Sigmoid colon (tissue), 6 donors: ENCODE measurements at regions not wholly inside any gene's neighbourhood (a gene's known extent, or its start where the extent isn't known, plus 50 kb on each side); places are given as distances from the start of the nearest gene placed in this dataset.

Experiments used
- DNase-seq: peaks from one replicate; pipeline ENCODE4 v3.0.0-alpha.2; 2019
- H3K27ac ChIP-seq, 4 donors: fragments of 200-600 bp; sonication (generic); one replicate each; pipeline ENCODE4 v1.5.1; 2016 to 2019; ENCODE audit warnings: mild to moderate bottlenecking in 1 of 4
- H3K27me3 ChIP-seq, 3 donors: fragments of 200-600 bp; sonication (generic); one replicate each; pipeline ENCODE4 v1.5.1; 2019; ENCODE audit warnings: mild to moderate bottlenecking in 1 of 3
- H3K36me3 ChIP-seq, 4 donors: fragments of 200-600 bp; sonication (generic); one replicate each; pipeline ENCODE4 v1.5.1; 2016 to 2019
- H3K4me1 ChIP-seq, 4 donors: fragments of 200-600 bp; sonication (generic); one replicate each; pipeline ENCODE4 v1.5.1; 2017 to 2019
- H3K4me3 ChIP-seq, 4 donors: fragments of 200-600 bp; sonication (generic); one replicate each; pipeline ENCODE4 v1.5.1; 2017 to 2019; ENCODE audit warnings: mild to moderate bottlenecking in 2 of 4, moderate library complexity in 1 of 4
- H3K9me3 ChIP-seq, 4 donors: fragments of 200-600 bp in 3 of 4; sonication (generic) in 3 of 4; one replicate each; pipeline versions ENCODE4 v1.5.1 to v1.6.1; 2013 to 2019
- EP300 ChIP-seq, 4 donors: sonication (generic); formaldehyde crosslinking; IDR thresholded peaks; one replicate each; pipeline ENCODE4 v1.6.1; 2017; ENCODE audit warnings: antibody characterized with exemption in 4 of 4
- POLR2A ChIP-seq, 2 donors: fragments of 450-650 bp; IDR thresholded peaks; one replicate each; pipeline ENCODE4 v1.6.1; 2016; ENCODE audit warnings: antibody characterized with exemption in 2 of 2, mild to moderate bottlenecking in 2 of 2, moderate library complexity in 2 of 2
- POLR2AphosphoS5 ChIP-seq, 4 donors: sonication (generic); formaldehyde crosslinking; IDR thresholded peaks; one replicate each; pipeline ENCODE4 v1.6.1; 2017; ENCODE audit warnings: antibody characterized with exemption in 4 of 4
- WGBS, 2 donors: extraction: QIAGEN DNeasy Blood & Tissue Kit; methylation state at CpG; one replicate each; pipeline ENCODE4 v1.1.7; 2013; 5-methylcytosine and 5-hydroxymethylcytosine counted together
- intact Hi-C: fragments of 100-400 bp; cut with DNase I; formaldehyde crosslinking; loops from one replicate; pipeline ENCODE4 v1.15.1; 2023
- TF ChIP-seq, protein P1 (sequence below), 4 experiments: fragments of 450-650 bp in 3 of 4; fragments of 200-600 bp in 1 of 4; IDR thresholded peaks; one replicate each; pipeline ENCODE4 v1.5.1; 2016 to 2019; ENCODE audit warnings: antibody characterized with exemption in 4 of 4, mild to moderate bottlenecking in 3 of 4, moderate library complexity in 2 of 4
- donor health status: healthy with polysubstance abuse.
- donor health status: healthy.

DNA sequence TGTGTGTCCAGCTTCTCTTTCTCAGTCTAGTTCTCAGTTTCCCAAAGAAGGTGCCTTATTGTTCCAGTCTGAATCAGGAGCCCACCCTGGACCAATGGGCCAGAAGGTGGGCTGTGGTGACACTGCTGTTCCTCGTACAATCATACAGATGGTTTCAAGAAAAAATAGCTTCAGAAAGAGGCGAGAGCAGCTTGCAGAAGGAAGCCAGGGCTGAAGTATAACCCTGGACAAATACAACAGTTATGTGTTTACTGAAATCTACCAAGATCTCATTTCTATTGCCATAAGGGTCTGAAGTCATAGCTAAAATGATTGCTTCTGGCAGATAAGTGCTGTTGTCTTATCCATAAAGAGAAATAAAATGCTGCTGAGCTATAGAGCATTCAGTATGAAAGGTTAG is 75.4 kb downstream of the PFDN4 start:
- no peaks in the 10 kb centered on the region for H3K4me1 ChIP-seq
- TF ChIP-seq, protein P1, sequence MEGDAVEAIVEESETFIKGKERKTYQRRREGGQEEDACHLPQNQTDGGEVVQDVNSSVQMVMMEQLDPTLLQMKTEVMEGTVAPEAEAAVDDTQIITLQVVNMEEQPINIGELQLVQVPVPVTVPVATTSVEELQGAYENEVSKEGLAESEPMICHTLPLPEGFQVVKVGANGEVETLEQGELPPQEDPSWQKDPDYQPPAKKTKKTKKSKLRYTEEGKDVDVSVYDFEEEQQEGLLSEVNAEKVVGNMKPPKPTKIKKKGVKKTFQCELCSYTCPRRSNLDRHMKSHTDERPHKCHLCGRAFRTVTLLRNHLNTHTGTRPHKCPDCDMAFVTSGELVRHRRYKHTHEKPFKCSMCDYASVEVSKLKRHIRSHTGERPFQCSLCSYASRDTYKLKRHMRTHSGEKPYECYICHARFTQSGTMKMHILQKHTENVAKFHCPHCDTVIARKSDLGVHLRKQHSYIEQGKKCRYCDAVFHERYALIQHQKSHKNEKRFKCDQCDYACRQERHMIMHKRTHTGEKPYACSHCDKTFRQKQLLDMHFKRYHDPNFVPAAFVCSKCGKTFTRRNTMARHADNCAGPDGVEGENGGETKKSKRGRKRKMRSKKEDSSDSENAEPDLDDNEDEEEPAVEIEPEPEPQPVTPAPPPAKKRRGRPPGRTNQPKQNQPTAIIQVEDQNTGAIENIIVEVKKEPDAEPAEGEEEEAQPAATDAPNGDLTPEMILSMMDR (IDR thresholded peaks at IDR 0.05): no peak
- TF ChIP-seq POLR2A (IDR thresholded peaks at IDR 0.05): no peak
- no peak for TF ChIP-seq POLR2AphosphoS5 (IDR thresholded peaks at IDR 0.05)
- TF ChIP-seq EP300 (IDR thresholded peaks at IDR 0.05): no peak
- WGBS, 2 donors: 75 to 86% methylated on average over 2 of the region's 2 CpGs
- no peaks in the 10 kb centered on the region for H3K36me3 ChIP-seq
- H3K27me3 ChIP-seq: no peaks in the 10 kb centered on the region
- H3K4me3 ChIP-seq: no peak overlapping the region
- no peak overlapping the region for H3K27ac ChIP-seq
- no peak for DNase-seq
- intact Hi-C loops: no loop called here
- H3K9me3 ChIP-seq: no peaks in the 10 kb centered on the region

DNA sequence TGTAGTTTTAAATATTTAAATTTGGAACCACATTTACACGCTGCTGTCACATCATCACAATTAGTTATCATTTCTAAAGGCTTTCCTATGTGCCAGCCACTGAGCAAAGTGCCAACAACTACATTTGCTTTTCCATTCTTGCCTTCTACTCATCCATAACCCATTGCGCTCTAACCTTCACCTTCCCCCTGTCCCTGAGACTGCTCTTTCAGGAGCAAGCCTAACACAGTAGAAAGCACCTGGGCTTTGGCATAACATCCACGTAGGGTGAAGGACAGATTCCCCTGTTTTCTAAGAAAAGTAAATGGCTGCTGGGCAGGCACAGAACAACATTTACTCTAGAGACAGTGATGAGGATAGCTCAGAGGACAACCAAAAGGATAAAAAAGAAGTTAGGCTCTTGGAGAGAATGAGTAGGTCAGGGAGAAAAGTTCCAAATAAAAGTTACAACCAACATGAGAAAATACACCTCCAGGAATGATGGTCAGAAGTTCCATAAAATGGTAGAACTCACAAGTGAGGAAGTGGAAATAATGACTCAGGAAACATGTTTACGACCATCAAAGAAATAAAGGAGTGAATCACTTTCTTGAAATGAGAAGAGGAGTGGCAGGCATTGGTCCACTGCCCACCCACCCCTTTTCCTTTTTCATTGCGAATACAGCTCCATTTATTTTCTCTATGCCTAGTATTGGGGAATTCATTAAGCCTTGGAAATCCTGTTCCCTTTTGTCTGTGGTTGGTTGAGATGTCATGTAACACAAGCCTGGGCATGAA is 77.2 kb downstream of the PFDN4 start:
- Histone ChIP-seq H3K4me1 (no peaks in the 10 kb centered on the region), H3K36me3 (no peaks in the 10 kb centered on the region), H3K27me3 (no peaks in the 10 kb centered on the region), H3K4me3 (no peak overlapping the region), H3K27ac (no peak overlapping the region), H3K9me3 (no peaks in the 10 kb centered on the region)
- 64 to 71% methylated on average over 5 of the region's 5 CpGs for WGBS, 2 donors
- DNase-seq: no peak
- intact Hi-C loops: no loop called here
- TF ChIP-seq, protein P1 (IDR thresholded peaks at IDR 0.05): no peak
- TF ChIP-seq POLR2AphosphoS5 (IDR thresholded peaks at IDR 0.05) (no peak), POLR2A (IDR thresholded peaks at IDR 0.05) (no peak), EP300 (IDR thresholded peaks at IDR 0.05) (no peak)

DNA sequence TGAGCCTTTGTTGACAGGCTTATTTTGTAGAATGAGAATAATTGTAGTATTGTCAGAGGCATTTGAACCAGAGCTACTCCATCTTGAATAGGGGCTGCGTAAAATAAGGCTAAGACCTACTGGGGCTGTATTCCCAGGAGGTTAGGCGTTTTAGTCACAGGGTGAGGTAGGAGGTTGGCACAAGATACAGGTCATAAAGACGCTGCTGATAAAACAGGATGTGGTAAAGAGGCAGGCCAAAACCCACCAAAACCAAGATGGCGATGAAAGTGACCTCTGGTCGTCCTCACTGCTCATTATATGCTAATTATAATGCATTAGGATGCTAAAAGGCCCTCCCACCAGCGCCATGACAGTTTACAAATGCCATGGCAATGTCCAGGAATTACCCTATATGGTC is 82.7 kb downstream of the PFDN4 start:
- TF ChIP-seq, protein P1 (IDR thresholded peaks at IDR 0.05): no peak
- no peak for TF ChIP-seq EP300 (IDR thresholded peaks at IDR 0.05)
- TF ChIP-seq POLR2AphosphoS5 (IDR thresholded peaks at IDR 0.05): no peak
- TF ChIP-seq POLR2A (IDR thresholded peaks at IDR 0.05): no peak
- intact Hi-C loops: no loop called here
- Histone ChIP-seq H3K27ac (no peak overlapping the region), H3K9me3 (no peaks in the 10 kb centered on the region), H3K27me3 (no peaks in the 10 kb centered on the region), H3K4me1 (peaks cover 0 to 14% (median 9%) of the 10 kb centered on the region in 4 donors), H3K4me3 (no peak overlapping the region), H3K36me3 (no peaks in the 10 kb centered on the region)
- DNase-seq: no peak
- WGBS, 2 donors: 63 to 79% methylated on average over 6 of the region's 6 CpGs

DNA sequence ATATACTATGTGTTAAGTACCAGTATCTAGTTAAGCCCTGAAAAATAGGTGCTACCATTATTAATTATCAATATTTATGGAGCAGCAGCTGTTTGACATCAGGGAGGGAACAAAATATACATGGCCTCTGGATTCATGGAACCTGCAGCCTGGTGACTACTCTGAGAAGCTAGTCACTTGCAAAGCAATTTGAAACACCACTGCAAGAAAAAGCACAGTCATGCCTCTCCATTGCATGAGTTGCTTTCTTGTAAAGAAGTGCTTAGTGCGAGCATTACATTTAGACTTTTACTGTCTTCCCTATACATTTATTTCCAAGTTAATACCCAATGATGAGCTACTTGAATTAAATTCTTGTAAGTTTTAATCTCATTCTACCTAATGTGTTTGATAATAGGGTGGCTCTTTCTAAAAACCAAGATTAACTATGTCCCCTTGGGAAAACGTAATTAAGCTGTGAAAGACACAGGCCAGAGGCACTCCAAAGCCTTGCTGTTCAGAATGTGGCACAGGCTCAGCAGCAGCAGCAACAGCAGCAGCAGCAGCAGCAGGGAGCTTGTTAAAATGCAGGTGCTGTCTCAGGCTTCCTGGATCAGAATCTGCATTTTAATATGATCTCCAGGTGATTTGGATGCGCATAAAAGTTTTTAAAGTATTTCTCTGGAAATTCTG is 83.6 kb downstream of the PFDN4 start:
- intact Hi-C loops: no loop called here
- Histone ChIP-seq H3K4me1 (peaks cover 0 to 14% (median 9%) of the 10 kb centered on the region in 4 donors), H3K27ac (no peak overlapping the region), H3K4me3 (no peak overlapping the region), H3K9me3 (no peaks in the 10 kb centered on the region), H3K27me3 (no peaks in the 10 kb centered on the region), H3K36me3 (no peaks in the 10 kb centered on the region)
- TF ChIP-seq POLR2A (IDR thresholded peaks at IDR 0.05): no peak
- TF ChIP-seq POLR2AphosphoS5 (IDR thresholded peaks at IDR 0.05): no peak
- no peak for TF ChIP-seq EP300 (IDR thresholded peaks at IDR 0.05)
- TF ChIP-seq, protein P1 (IDR thresholded peaks at IDR 0.05): no peak
- DNase-seq: no peak
- WGBS, 2 donors: 65 to 68% methylated on average over 3 of the region's 3 CpGs
